ENCODE measurements at regions not wholly inside any gene's neighbourhood (a gene's known extent, or its start where the extent isn't known, plus 50 kb on each side); places are given as distances from the start of the nearest gene placed in this dataset.

GRCh38 chr13:97880311-97880675 is 73.2 kb upstream of the IPO5 start:
- TF ChIP-seq CTCF (conservative IDR thresholded peaks at IDR 0.05 in 1 of 2, IDR thresholded peaks at IDR 0.05 in 1 of 2; ENCODE audit: extremely low read depth in 1 of 2, insufficient read depth in 1 of 2, low read depth in 1 of 2, low read length in 2 of 2) (no peak), EZH2 (IDR thresholded peaks at IDR 0.05; ENCODE audit: borderline replicate concordance, low read length) (no peak)
